Fibroblast of peridontal ligament (primary cell): ENCODE measurements at regions not wholly inside any gene's neighbourhood (a gene's known extent, or its start where the extent isn't known, plus 50 kb on each side); places are given as distances from the start of the nearest gene placed in this dataset.

Experiments used
- DNase-seq: peaks from one replicate; pipeline ENCODE4 v3.0.0-alpha.2; 2010; ENCODE audit errors: extremely low read depth

DNA sequence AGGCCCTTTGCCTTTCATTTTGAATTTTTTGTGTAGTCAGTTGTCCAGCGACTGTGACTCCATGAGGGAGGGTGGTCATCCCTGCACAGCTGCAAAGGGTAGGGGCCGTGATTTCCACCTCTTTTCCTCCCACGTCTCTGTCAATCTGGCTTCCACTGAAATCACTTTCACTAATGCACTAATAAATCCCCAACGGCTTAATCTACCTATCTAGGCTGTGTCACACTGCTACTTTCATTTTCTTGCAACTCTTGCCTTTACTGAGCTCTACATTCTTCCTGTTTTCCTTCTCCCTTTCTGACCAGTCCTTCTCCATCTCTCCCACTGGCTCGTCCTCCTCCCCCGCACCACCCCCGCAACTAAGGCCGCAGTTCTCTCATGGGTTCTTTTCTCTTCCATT, 212.3 kb upstream of the FOXN3 start:
- DNase-seq: no peak

DNA sequence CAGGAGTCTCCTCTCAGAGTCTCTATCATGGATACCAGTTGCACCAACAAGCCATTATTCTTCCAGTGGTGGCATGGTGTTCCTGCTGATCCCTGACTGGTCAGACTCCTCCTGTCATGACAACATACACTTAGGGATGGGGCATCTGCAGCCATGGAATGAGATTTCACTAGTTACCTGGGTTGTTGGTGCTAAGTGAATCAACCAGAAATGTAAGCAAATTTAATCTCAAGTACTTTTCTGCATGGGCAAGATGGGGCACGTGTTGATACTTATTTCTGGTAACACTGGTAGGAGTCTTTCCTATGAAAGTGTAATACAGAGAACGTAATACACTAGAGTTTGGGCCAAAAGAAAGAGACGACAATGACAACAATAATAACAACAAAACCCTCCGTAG, 211.5 kb upstream of the FOXN3 start:
- DNase-seq: no peak

DNA sequence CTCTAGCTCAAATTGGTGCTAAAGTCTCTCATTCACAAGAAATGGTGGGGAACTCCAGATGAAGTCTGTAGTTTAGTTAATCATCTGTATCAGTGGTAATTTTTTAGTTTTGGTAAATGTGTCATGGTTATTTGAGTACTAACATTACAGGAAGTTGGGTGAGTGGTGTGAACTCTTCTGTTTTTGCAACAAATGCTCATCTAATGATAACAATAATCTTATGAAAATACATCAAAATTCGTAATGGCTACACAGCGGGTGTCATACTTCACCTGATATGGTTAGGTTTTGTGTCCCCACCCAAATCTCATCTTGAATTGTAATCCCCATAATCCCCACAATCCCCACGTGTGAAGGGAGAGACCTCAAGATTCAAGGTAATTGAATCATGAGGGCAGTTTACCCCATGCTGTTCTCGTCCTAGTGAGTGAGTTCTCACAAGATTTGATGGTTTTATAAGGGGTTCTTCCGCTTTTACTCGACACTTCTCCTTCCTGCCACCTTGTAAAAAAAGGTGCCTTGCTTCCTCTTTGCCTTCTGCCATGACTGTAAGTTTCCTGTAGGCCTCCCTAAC, 209.3 kb upstream of the FOXN3 start:
- DNase-seq: no peak

DNA sequence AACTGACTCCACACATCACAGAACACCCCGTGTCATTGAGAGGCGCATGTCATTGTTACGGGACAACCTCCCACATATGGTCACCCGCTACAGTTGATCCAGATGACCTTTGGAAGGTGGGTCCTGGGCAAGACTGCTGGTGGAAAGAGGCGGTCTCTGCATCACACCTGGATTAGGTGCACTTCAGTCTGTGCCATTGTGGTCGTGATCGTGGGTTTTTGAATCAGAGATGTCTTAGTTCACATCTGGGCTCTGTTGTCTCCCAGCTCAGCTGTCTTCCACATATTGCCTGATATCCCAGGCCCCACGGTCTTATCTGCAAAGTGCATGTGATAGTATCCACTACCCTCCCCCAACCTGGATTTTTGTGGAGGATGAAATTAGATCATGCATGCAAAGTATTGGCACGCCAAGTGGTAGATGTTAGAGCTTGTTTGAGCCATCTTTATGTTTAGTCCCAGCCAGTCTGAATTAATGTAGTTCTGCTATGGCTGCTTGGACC, 208.7 kb upstream of the FOXN3 start:
- no peak for DNase-seq

DNA sequence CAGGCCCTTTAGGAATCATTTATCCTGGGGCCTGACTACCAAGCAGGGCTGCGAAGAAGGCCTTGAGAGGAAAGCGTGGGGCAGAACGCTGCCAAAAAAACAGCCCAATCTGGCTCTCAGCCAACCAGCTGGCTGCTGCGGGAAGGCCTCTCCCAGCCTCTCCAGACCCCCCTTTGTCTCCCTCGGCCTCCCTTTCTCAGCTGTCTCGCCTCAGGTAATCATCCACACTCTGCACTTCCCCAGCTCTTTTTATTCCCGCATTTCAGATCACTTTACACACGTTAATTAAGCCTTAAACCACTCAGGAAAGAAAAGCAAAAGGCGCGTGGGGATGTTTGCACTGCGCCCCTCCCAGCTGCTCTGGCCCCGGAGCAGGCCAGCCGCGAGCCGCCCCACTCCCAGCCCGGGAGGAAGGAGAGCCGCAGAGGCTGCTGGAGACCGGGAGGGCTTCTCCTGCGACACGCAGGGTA, 208.2 kb upstream of the FOXN3 start:
- no peak for DNase-seq

DNA sequence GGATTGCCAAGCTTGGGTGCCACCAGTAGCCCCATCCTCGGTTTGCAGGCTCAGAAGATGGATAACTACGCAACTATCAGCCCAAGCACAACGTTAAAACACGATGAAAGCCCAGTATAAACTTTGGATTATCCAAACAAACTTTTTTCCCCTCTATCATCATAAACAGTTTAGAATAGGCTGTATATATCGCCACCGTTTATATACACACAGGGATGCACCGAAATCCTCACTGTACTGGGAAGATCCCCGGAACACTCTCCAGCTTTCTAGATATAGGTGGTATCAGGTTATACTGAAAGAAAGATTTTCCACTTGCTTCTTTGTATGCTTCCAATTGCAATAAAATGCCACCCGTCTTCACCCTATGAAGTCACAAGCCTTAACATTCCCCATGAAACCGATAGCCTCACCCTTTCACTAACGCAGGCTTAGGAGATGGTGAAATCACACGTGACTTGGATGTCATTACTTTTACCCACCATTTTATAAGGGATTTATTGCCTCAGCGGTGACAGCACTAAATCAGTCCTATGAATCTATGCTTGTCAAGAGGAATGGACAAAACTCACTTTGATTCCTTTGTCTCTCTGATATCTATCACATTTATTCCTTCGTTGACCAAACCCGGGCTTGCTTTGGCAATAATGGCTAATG, 207.6 kb upstream of the FOXN3 start:
- no peak for DNase-seq

DNA sequence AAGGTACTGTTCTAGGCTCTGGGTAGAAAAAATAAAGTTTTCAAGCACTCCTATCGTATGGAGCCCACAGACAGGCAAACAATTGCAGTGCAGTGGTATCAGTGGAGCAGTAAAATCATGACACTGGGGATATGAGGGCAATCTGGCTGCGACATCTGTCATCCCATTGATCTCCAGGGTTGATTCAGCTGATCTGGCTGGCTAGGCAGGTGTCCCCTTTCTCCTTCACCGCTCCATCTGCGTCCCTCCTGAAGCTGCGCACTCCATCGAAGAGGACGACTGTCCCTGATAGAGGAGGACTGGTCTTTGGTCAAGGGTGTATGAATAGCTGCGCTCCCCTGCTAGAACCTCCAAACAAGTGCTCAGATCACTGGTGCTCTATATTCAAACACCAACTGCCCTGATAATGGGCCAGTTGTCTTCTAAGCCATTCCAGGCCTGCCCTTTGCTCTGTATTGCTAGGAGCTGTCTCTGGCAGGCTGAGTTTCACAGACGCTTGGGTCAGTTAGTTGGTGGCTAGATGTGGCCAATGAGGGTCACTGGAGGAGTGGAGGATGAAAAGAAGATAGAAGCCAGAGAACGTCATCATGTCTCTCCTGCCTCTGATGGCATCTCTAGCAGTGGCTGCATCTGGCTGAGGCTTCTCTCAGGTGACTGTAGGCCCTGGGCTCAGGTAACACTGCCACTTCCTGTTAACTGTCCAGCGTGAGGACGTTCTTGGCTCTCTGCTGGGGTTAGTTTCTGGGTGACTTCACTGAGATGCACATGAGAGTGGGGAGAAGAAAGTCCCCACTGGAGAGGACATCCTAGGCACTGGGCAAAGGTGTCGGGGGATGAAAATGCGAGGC, 205.0 kb upstream of the FOXN3 start:
- DNase-seq: no peak

DNA sequence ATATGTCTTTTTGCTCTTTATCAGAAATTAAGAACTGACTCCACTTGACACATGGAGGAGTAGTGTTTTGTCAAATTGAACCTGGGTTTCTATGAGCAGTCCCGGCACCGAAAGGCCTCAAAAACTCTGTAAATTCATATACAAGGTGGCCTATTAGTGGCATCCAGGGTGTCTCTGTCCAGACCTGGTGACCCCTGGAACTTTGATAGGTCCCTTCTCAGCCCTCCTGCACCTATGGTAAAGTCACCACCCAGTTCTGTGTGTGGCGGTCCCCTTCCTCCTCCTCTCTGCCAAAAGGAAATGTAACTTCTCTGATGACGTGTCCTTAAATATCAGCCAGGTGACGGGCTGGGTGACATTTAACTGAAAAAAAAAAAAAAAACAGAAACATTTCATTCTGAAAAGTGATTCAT, 204.0 kb upstream of the FOXN3 start:
- no peak for DNase-seq

DNA sequence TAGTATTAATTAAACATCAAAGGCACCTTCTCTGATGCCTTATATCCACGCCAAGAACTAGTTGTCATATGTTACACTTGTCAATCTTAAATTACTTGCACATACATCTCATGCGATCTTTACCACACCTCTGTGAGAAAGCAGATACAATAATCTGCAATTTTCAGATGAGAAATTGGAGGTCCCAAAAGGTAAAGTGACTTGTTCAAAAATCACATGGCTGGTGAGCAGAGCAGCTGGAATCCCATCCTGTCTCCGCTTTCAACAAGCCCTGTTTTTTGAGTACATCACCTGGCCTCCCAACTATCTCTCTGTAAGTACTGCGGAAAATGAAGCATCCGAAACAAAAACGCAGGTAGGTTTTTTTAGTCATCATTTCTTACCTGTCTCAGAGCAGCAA, 203.4 kb upstream of the FOXN3 start:
- no peak for DNase-seq

DNA sequence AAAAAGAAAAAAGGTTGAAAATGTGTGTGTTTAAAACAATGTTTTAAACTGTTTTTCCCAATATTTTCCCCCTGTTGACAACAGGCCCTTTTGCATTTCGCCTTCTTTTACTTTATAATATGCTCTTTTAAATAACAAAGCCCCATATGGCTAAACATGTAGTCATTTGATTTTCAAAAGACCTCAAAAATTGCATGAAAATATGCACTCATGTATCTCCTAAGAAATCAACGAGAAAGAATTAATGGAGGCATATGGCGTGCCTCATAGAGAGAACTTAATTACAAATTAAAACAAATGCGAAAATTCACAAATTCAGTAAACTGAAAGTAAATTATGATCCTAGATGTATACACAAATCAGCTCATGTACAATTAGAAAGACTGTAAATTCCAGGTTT, 202.6 kb upstream of the FOXN3 start:
- no peak for DNase-seq

DNA sequence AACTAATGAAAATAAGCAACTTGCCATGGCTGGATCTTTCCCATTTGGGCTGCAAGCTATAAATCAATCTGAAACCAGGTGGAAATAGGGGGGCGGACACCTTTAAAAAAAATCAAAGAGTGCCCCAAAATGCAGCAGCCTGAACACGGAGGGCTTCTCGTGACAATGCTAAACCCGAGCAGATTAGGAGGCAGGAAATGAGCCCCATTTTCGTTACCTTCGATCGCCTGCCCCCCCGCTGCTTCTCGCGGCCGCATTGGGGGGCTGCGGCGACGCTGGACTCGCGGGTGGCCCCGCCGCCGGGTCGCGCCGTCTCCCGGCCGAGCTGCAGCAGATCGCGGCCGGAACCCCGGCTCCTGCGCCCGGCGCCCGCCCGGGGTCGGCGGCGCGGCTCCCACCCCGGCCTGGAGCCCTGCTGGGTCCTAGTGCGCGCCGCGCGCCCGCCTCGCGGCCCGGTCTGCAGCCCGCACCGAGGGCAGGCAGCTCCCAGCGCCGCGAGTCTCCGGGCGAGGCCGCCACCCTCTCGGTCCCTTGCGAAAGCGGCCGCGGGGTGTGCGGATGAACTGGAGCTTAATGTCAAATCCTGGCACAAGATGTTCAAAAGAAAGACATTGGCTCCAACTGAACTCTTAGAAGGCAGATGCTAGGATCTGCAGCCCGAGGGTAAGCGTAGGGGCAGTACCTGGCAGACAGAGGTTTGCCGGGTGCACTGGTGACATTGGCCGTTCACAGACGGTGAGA, 201.9 kb upstream of the FOXN3 start:
- peak; percentile 48 for DNase-seq

DNA sequence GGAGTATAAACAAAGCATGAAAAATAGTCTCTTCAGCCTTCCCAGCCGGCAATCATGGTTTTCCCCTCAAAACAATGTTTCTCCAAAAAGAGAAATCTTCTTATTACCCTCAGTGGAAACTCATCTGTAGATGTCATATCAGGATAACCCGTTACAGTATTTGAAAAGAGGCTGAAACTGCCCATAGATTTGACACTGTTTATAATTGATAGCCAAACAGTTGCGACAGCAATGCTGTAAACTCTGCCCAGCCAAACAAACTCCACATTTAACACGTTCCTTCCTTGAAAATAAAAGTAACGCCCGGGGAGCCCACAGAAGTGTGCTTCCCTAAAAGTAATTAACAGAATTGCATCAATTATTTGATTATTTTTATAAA, 201.3 kb upstream of the FOXN3 start:
- peak; percentile 41 for DNase-seq

DNA sequence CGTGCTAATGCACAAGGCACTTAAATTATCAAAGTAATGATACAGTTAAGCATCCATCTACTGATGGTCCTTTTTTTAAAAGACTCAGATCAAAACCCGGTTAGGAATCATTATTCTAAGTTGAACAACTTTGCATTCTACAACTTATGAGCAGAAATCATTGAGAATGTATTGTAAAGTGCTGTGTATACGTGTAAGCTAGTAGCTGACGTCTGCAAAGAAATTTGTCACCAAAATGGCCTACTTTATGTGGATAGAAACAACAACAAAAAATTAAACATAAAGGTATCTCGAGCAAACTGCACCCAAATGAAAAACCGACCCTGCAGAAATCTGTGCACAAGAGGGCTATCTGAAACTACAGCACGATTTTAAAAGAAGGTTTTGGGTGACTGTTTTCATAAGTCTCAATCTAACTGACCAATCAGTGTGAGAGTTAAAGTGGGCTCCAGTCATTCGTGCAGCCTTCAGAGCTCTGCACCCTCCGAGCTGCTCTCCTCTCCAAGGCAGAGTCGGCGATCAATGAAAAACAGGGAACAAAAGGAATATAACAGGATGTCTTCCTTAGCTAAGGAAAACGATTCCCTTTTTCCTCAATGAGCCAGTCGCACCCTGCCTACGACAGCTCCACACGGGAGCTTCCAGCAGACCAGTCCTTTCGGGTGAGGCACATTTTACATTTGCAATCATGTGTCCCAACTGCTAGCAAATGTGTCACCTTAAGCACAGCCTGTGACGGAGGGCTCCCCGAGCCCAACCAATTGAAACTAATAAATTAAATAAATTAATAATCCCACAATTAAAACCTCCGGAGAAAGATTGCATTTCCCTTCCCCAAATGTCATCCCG, 200.7 kb upstream of the FOXN3 start:
- DNase-seq: peak; percentile 75

DNA sequence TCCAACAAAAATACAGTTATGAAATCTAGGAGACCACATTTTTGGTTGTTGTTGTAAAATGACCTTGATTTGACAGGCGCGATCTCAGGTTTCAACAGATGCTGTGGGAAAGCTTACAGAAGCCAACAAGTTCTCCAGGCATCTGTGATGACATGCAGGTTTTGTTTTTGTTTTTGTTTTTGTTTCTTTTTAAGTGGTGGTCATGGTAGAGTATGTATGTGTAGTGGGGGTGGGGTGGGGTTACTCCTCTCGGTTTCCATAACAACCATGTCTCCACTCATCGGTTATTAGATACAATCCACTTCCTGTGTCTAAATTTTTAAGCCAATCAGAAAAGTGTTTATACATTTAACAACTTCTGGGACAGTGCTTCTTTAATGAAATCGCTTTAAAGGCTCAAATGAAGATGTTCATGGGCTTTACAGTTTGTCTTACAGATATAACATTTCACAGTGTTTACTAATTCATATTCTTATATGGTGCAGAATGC, 199.9 kb upstream of the FOXN3 start:
- DNase-seq: peak; percentile 43

DNA sequence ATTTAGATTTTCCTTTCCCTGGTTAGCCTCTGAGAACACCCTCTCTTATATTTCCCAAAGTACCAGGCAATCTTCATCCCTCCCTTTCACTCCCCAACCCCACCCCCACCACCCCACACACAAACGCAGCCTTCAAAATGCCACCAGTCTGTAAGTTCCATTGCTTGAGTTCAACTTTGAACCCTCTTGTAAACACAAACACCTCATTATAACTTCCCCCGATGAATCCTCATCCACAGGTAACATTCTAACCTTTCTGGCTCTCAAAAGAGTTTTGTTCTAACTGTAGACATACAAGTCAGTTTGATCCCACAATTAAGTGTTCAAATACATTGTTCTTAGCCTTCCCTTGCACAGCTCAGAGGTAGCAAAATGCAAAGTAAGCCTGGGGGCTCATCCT, 199.4 kb upstream of the FOXN3 start:
- no peak for DNase-seq

DNA sequence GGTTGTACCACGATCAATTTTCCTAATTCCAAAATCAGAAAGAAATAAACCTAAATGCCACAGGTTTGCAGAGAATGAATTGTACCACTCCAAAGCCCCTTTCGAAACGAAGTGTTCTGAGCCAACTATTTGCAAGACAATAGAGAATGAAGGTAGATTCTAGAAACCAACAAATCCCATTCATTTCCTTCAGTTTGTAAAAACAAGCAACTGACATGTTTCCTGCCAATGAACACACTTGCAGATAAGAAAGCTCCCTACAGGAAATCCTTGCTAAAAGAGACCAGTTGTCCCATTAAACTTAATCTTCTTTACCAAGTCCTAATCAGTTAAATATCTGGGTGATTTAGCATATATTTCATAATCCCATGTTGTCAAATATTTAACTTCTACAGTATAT, 198.4 kb upstream of the FOXN3 start:
- DNase-seq: no peak

DNA sequence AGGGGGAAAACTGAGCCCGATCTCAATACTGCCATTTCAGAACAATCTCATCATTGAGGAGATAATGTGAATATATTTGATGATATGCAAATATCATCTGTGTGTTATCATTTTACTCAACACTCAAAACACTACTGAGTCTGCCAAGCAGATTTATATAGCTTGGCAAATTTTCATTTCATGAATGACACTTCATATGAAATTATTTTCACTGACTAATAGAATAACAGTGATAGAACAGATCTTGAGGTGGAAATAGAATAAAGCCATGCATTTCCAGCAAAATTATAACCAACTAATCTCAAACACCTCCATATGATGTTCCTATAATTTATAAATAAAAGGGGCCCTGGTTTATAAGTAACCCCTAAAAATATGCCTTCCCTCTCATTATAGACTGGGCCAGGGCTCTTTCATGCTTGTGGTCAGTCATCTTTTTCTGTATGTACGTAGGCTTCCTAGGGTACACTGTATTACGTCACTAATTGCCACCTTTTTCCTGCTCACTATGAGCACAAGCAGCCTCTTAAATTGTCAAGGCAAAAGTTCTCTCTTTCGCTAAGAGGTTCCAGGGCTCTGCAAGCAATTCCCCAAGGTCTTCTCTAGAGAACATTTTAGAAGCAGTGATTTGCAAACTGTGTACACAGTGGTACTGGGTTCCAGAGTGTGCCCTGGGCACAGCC, 197.1 kb upstream of the FOXN3 start:
- DNase-seq: no peak

DNA sequence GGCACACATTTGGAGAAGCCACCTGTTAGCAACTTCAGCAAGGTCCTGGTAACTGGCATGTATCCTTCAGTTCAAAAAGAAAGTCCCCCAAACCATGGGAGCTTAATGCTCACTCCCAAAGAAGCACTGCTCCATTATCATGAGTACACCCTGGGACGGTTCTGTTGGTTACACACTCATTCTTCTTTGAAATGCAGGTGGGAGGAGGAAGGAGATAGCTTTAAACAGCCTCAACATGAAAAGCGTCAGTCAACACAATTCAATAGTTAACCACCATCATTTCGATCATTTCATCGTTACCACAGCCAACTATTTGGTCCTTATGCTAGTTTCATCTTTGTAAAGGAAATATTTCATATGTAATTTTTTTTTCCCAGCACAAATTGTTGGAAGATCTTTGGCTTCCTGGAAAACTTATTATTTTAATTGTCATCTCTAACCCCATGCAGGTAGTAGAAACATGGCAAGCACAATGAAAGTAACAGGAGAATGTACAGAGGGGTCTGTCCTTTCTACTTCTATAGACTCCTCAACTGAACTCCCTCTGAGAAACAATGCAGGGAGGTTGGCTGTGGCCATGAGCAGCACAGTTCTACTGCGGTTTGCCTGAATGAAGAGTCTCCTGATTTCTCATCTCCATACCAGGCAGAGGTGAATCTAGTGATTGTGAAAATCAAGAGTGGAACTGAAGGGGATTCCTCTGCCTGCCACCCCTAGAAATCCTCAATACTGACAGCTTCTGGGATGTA, 196.4 kb upstream of the FOXN3 start:
- DNase-seq: no peak

DNA sequence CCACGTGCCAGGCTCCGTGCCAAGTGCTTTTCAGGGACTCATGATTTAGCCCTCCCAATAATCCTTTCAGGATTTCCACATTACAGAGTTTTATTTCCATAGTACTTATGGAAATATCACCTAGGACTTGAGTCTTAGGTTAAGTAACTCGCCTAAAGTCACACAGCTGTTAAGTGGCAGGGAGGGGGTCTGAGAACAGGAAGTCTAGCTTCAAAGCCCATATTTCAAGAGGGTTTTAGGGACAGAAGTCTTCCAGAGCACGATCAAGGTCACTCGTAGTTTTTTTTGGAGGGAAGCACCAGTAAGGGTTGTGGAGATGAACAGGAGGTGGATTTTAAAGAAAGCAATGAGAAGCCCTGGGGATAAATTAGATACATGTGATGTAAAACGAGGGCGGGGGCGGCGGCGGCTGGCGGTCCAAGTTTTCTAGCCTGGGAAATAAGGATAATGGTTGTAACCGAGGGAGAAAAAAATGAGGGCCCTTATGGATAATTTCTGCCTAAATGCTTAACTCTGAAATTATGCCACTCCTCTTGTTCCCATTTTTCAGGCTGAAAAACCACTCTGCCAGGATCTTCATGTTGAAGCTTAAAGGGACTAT, 192.6 kb upstream of the FOXN3 start:
- DNase-seq: no peak
